Heart left ventricle (tissue), 16 donors: ENCODE measurements at regions not wholly inside any gene's neighbourhood (a gene's known extent, or its start where the extent isn't known, plus 50 kb on each side); places are given as distances from the start of the nearest gene placed in this dataset.
"Not testable (repeated sequence)": the region's sequence is repeated elsewhere in the genome, so short reads cannot be mapped to it uniquely, and the experiment has no call there.

Experiments
- ATAC-seq, 4 donors: fragments of 200-7000 bp; cut with Tn5 transposase; one replicate each; pipeline ENCODE4 v1.9.1; 2020 to 2022; ENCODE audit warnings: moderate library complexity in 4 of 4, mild to moderate bottlenecking in 3 of 4, moderate number of reproducible peaks in 1 of 4
- DNase-seq, 5 donors: peaks; one replicate each; pipeline ENCODE4 v3.0.0-alpha.2; 2020
- H3K27ac ChIP-seq, 12 donors: fragments of 200-600 bp; sonication (generic) in 4 of 12; one replicate each; pipeline versions ENCODE4 v1.5.0 to v1.8.0; 2016 to 2022; ENCODE audit warnings: mild to moderate bottlenecking in 2 of 12
- H3K27me3 ChIP-seq, 9 donors: fragments of 200-600 bp; sonication (generic) in 2 of 9; one replicate each; pipeline versions ENCODE4 v1.5.1 to v1.8.0; 2016 to 2022; ENCODE audit warnings: mild to moderate bottlenecking in 3 of 9
- H3K36me3 ChIP-seq, 9 donors: fragments of 200-600 bp; sonication (generic) in 2 of 9; one replicate each; pipeline versions ENCODE4 v1.5.0 to v1.8.0; 2018 to 2022; ENCODE audit warnings: mild to moderate bottlenecking in 2 of 9
- H3K4me1 ChIP-seq, 12 donors: fragments of 200-600 bp; sonication (generic) in 4 of 12; one replicate each; pipeline versions ENCODE4 v1.5.0 to v1.8.0; 2016 to 2022; ENCODE audit warnings: mild to moderate bottlenecking in 3 of 12
- H3K4me3 ChIP-seq, 12 donors: fragments of 200-600 bp; sonication (generic) in 4 of 12; one replicate each; pipeline versions ENCODE4 v1.5.0 to v1.8.0; 2017 to 2022; ENCODE audit warnings: mild to moderate bottlenecking in 9 of 12, moderate library complexity in 4 of 12
- H3K9me3 ChIP-seq, 12 donors: fragments of 200-600 bp; sonication (generic) in 4 of 12; one replicate each; pipeline versions ENCODE4 v1.5.0 to v1.8.0; 2016 to 2022; ENCODE audit warnings: mild to moderate bottlenecking in 1 of 12
- POLR2A ChIP-seq, 2 donors: fragments of 450-650 bp; IDR thresholded peaks; one replicate each; pipeline ENCODE4 v1.6.1; 2017; ENCODE audit warnings: antibody characterized with exemption in 2 of 2, mild to moderate bottlenecking in 2 of 2, moderate library complexity in 2 of 2
- WGBS, 4 donors: extraction: QIAGEN DNeasy Blood & Tissue Kit in 2 of 4; methylation state at CpG; one replicate each; pipeline versions ENCODE4 v1.1.5 to v1.1.7; 2013 to 2018; 5-methylcytosine and 5-hydroxymethylcytosine counted together
- intact Hi-C, 10 donors: fragments of 100-400 bp; cut with DNase I; formaldehyde crosslinking; loops; one replicate each; pipeline versions ENCODE4 v1.11.1 to v1.14.2; 2022
- TF ChIP-seq, protein P1 (sequence below), 12 donors: fragments of 200-600 bp; sonication (generic) in 4 of 12; IDR thresholded peaks; one replicate each; pipeline versions ENCODE4 v1.5.0 to v1.8.0; 2018 to 2022; ENCODE audit warnings: antibody characterized with exemption in 12 of 12, mild to moderate bottlenecking in 5 of 12
- donor health status: ischemic (EF 13 %, LVEDD 7.1; RV severe dilation, severe dysfunction).
- donor health status: healthy with polysubstance abuse.
- donor health status: DM: no; HTN: yes; CAD: no.
- donor health status: DM: no; HTN: no; CAD: no.
- donor health status: ischemic (EF 25% LVEDD 6.9; RV normal size, moderate dysfunction).
- donor health status: ischemic (EF 25% LVEDD 5.7; RV mildly dilated, moderate dysfunction).
- donor health status: healthy.
- donor health status: DM: yes; HTN: yes; CAD: no.
- donor health status: ischemic (EF 35%, LVEDD 5.7; RV mildly dilated, moderate dysfunction).
- donor health status: nonischemic (EF 11% LVEDD 7.7; RV severe dilation, severe dysfunction).
- donor health status: DM: yes; HTN: yes; CAD: no.
- donor health status: PGD.
- donor health status: ischemic (EF 29% LVEDD 5.4; RV normal size, mild dysfunction).
- donor health status: nonischemic (EF 23%, LVEDD 6.1; RV moderate dilation, normal function).

GRCh38 chr6:10138917-10139316 is 276.0 kb downstream of the TFAP2A start:
- Histone ChIP-seq H3K27ac (no peak overlapping the region), H3K27me3 (peaks cover 0 to 4% (median 0%) of the 10 kb centered on the region in 9 donors), H3K36me3 (no peaks in the 10 kb centered on the region), H3K4me1 (no peaks in the 10 kb centered on the region), H3K4me3 (no peak overlapping the region), H3K9me3 (peaks cover 0 to 11% (median 0%) of the 10 kb centered on the region in 12 donors)
- intact Hi-C loops, result no loop called here
- no peak for TF ChIP-seq POLR2A (IDR thresholded peaks at IDR 0.05)
- TF ChIP-seq, protein P1, sequence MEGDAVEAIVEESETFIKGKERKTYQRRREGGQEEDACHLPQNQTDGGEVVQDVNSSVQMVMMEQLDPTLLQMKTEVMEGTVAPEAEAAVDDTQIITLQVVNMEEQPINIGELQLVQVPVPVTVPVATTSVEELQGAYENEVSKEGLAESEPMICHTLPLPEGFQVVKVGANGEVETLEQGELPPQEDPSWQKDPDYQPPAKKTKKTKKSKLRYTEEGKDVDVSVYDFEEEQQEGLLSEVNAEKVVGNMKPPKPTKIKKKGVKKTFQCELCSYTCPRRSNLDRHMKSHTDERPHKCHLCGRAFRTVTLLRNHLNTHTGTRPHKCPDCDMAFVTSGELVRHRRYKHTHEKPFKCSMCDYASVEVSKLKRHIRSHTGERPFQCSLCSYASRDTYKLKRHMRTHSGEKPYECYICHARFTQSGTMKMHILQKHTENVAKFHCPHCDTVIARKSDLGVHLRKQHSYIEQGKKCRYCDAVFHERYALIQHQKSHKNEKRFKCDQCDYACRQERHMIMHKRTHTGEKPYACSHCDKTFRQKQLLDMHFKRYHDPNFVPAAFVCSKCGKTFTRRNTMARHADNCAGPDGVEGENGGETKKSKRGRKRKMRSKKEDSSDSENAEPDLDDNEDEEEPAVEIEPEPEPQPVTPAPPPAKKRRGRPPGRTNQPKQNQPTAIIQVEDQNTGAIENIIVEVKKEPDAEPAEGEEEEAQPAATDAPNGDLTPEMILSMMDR (IDR thresholded peaks at IDR 0.05), result no peak
- WGBS, 4 donors, result 64 to 75% (median 74%) methylated on average over 3 of the region's 3 CpGs
- DNase-seq (no peak), ATAC-seq (no peak)

GRCh38 chr6:10136636-10137035 is 278.2 kb downstream of the TFAP2A start:
- Histone ChIP-seq H3K27me3 (no peaks in the 10 kb centered on the region), H3K4me1 (no peaks in the 10 kb centered on the region), H3K36me3 (no peaks in the 10 kb centered on the region), H3K27ac (no peak overlapping the region), H3K9me3 (peaks cover 0 to 18% (median 0%) of the 10 kb centered on the region in 12 donors), H3K4me3 (no peak overlapping the region)
- 93 to 96% (median 95%) methylated on average over 7 of the region's 7 CpGs for WGBS, 4 donors
- ATAC-seq (no peak), DNase-seq (no peak)
- TF ChIP-seq, protein P1 (IDR thresholded peaks at IDR 0.05), result no peak
- TF ChIP-seq POLR2A (IDR thresholded peaks at IDR 0.05), result no peak
- intact Hi-C loops, result no loop called here

DNA sequence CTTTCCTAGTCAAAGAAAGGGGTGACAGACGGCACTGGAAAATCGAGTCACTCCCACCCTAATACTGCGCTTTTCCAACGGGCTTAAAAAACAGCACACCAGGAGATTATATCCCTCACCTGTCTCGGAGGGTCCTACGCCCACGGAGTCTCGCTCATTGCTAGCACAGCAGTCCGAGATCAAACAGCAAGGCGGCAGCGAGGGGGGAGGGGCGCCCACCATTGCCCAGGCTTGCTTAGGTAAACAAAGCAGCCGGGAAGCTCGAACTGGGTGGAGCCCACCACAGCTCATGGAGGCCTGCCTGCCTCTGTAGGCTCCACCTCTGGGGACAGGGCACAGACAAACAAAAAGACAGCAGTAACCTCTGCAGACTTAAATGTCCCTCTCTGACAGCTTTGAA is 280.7 kb downstream of the TFAP2A start:
- ATAC-seq, H3K4me1 ChIP-seq, H3K4me3 ChIP-seq, H3K27ac ChIP-seq, intact Hi-C loops, DNase-seq, H3K27me3 ChIP-seq, H3K36me3 ChIP-seq: not testable (repeated sequence)
- 90 to 97% (median 94%) methylated on average over 13 to 14 of the region's 14 CpGs for WGBS, 4 donors
- peaks cover 0 to 18% (median 0%) of the 10 kb centered on the region in 12 donors for H3K9me3 ChIP-seq

- 68 to 78% (median 73%) methylated on average over 4 of the region's 4 CpGs for WGBS, 4 donors
- no peak overlapping the region for H3K4me3 ChIP-seq
- TF ChIP-seq, protein P1 (IDR thresholded peaks at IDR 0.05), result no peak
- no peak for TF ChIP-seq POLR2A (IDR thresholded peaks at IDR 0.05)
- H3K9me3 ChIP-seq, result peaks cover 0 to 5% (median 0%) of the 10 kb centered on the region in 12 donors
- peaks cover 0 to 5% (median 0%) of the 10 kb centered on the region in 9 donors for H3K27me3 ChIP-seq
- no peaks in the 10 kb centered on the region for H3K36me3 ChIP-seq
- DNase-seq, result no peak
- intact Hi-C loops, result no loop called here
- ATAC-seq, result no peak
- H3K27ac ChIP-seq, result no peak overlapping the region
- H3K4me1 ChIP-seq, result no peaks in the 10 kb centered on the region
Measured at GRCh38 chr6:10128721-10129120, 286.2 kb downstream of the TFAP2A start.

DNA sequence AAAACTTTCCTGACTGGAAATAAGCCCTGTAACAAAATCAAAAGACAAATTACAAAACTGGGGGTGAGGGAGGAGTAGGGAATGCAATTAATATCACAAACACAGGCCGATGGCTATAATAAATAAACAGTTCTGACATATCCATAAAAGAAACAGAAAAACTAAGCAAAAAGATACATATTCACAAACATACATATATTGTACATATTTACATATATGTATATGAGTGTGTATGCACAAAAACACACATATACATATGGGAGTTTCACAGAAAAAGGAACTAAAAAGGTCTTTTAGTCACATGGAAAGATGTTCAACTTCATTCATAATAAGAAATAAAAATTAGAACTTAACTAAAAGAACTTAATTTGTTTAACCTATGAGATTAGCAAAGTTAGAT is 292.7 kb downstream of the TFAP2A start:
- TF ChIP-seq, protein P1 (IDR thresholded peaks at IDR 0.05), result no peak
- TF ChIP-seq POLR2A (IDR thresholded peaks at IDR 0.05), result no peak
- ATAC-seq, result no peak
- H3K4me1 ChIP-seq, result no peaks in the 10 kb centered on the region
- WGBS, 4 donors, result 73 to 84% (median 81%) methylated on average over 1 of the region's 1 CpG
- no peak overlapping the region for H3K27ac ChIP-seq
- peaks cover 0 to 11% (median 0%) of the 10 kb centered on the region in 12 donors for H3K9me3 ChIP-seq
- DNase-seq, result no peak
- intact Hi-C loops, result no loop called here
- no peak overlapping the region for H3K4me3 ChIP-seq
- no peaks in the 10 kb centered on the region for H3K36me3 ChIP-seq
- no peaks in the 10 kb centered on the region for H3K27me3 ChIP-seq
